ENCODE measurements at regions not wholly inside any gene's neighbourhood (a gene's known extent, or its start where the extent isn't known, plus 50 kb on each side); places are given as distances from the start of the nearest gene placed in this dataset.

DNA sequence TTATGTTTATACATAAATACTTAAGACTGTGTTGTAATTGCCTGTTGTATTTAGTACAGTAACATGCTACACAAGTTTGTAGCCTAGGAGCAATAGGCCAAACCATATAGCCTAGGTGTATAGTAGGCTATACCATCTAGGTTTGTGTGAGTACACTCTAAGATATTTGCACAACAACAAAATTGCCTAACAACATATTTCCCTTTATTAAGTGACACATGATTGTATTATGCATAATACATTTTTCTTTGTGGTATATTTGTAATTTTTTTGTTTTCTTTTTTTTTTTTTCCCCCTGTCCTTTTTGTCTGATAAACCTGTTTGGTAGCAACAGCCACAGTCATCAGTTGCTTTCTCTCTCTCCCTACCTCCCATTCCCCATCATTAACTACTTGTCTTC lies 945.6 kb downstream of the ZPLD1 start:
- DNase-seq: no peak

DNA sequence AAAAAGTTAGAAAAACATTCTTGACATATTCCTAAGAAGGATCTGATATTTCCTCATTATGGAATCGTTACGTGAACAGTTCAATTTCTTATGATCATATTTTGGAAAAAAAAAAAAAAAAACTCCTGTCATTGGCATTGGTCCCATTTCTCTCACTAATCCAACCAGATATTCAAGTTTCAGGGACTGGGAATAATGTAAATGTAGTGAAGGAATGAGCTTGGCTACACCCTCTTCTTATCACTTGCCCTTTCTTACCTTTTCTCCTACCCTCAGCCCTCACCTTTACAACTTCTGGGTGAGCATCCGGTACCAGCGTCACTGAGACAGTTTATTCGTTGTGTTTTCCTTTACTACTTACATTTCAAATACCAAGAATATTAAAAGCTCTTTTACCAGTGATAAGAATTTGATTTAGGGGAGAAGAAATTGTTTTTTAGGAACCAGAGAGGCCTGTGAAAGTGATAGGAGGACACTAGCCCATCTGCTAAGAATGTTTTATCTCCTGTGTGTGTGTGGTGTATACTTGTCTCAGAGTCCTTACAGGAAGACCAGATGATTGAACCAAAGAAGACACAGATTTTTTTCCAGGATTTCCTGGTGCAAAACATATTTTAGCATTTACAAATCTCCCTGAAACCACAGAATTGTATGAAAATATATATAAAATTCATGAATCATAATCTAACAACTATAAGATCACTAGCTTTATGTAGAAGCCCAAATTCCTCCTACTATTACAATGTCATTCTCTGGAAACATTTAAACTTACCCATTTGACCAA lies 946.7 kb downstream of the ZPLD1 start:
- DNase-seq: peak; percentile 86

DNA sequence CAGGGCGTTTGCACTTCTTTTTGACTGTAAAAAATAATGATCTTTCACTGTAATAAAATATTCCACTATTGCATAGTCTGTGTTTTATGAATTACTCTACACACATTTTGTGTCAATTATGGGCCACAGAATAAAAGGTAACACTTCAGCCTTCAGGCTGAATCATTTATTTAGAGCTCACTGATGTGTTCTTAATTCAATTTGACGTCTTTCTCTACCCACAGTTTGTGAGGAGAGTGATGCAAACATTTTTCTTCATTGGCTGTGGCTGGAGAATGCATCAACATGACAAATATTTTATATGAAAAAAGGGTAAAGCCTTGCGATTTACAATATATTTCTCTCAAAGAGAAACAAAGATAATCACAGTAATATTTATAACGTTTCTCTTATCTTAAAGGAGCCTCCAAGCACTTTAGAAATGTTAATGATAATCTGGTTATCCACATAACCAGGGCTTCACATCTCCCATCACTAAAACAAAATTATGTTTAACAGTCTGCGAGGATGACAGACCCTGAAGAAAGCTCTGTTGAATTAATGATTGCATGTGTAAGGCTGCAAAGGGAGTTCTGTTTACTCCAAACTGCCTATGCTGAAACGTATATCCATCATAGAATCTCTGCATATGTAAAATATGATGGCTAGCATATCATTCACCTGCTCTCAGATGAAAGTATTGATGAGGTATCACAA lies 951.3 kb downstream of the ZPLD1 start:
- no peak for DNase-seq

DNA sequence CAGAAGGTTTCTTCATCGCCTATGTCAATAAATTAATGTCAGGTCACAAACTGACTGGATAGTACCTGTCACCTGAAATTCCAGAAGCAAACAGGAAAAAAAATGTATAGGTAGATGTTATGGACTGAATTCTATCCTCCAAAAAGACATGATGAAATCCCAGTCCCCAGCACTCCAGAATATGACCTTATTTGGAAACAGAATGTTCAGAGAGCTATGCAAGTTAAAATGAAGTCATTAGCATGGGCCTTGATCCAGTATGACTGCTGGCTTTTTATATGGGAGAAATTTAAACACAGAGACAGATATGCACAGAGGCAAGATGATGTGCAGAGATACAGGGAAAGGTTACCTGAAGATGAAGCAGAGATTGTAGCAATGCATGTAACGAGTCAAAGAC lies 953.4 kb downstream of the ZPLD1 start:
- DNase-seq: peak; percentile 87

DNA sequence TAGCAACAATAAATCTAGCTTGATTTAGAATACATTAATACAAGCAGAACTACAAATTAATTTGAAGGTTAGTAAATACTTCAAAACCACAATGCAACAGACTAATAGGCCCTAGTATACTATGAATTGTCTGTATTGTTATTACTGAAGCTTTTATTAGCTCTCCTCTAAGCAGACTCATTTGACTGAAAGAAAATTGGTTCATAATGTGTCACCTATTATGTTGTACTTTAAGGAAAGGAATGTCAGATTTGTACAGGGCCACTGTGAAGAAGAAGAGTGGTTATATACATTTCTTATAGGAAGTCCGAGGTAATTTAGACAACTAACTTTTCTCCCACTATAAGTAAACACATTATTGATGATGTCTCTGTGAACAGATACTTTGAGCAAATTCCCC lies 954.5 kb downstream of the ZPLD1 start:
- no peak for DNase-seq

DNA sequence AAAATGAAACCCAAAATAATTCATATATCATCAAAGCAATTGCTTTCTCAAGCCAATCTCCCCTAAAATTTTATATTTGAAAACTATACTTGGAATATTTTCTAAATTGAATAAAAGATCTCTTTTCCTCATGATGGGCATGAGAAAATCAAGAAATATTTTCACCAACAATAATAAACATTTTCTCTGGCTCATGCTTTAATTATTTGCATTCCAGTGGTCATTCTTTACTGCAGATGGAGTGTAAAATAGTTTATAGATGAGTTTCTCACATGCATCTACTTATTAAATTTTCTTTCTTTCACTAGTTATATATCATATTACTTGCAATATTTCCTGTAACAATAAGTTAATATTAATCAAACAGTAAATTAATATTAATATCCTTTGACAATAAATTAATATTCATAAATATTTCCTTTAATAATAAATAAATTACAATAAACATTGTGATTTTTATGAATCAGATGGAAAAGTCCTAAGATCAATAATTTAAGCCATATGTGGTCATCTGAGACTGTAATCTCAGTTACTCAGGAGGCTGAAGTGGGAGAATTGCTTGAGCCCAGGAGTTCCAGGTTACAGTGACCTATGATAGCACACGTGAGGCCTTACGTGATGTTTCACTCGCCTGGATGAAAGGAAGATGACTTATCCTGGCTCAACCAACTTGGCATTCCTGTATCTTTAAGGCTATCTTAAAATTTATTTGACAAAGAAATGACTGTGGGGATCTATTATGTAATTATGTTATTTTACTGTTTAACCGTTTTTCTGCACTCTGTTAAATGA lies 958.8 kb downstream of the ZPLD1 start:
- DNase-seq: peak; percentile 80

DNA sequence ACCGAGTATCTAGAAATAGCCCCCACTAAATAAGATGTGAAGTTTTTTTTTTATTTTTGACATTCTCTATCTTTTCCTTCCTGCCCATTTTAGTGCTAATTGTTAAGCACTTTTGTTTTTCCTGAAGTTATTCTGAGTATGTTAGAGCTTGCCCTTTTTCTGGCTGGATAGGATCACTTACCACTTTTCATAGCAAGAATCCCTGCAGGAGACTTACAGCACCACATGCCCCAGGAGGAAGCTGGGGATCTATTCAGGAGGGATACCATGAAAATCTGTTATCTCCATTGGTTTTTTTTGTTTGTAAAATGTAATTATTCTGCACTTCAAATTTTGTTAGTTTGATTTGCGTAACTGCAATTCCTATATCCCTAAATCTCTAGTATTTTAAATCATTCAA lies 968.4 kb downstream of the ZPLD1 start:
- DNase-seq: no peak

DNA sequence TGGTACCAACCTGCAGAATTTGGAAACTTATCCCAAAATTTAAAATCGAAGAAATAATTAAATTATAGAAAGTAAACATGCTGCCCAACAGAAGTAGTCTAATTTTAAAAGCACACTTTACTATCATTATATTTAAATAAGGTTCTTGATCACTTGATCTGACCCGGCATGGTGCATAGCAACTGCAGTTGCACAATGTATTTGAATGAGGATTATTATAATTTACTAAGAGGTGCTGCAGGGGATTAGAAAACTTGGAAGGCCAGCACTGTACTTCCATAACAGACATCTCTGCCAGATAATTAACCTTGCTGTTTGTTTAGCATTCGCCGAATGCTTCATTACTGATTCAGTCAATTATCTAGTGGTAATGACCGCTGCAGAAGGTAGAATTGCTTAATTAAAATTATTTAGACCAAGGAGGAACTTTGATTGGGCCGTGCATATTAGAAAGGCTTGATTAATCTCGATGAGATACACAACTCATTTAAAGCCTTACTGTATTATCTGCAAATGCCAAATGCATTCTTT lies 971.6 kb downstream of the ZPLD1 start:
- DNase-seq: no peak

DNA sequence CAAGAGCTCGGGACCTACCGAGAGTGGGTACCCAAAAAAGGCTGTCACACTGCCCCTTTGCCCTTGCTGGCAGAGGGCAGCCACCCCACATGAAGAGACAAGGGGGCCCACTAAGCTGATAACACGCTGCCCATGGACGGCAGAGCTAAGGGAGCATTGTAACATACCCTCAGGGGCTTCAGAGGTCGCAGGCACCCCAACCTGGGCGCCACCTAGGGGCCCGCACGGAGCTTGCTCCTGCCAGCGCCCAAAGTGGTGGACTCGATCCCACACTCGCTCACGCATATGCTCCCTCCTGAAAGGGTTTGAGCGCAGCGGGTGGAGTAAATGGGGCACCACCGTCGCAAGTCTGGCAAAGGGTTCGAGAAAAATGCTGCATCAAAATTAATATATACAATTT lies 975.4 kb downstream of the ZPLD1 start:
- no peak for DNase-seq

DNA sequence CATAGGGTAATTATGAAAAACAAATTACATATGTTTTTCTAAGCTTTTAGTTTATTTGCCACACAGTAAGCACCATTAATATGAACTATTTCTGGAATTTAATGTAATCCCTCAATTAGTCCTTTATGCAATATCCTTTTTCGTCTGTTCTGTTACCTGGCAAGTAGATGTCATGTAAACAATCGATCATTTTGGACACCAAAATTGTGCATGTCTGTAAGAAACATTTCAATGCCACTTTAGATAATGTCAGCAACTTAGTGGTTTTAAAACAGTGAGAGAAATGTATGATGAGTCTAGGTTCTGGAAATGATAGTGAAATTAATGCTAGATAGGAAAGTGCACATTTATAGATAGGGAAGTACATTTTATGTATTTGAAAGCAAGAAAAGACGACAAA lies 986.6 kb downstream of the ZPLD1 start:
- no peak for DNase-seq

DNA sequence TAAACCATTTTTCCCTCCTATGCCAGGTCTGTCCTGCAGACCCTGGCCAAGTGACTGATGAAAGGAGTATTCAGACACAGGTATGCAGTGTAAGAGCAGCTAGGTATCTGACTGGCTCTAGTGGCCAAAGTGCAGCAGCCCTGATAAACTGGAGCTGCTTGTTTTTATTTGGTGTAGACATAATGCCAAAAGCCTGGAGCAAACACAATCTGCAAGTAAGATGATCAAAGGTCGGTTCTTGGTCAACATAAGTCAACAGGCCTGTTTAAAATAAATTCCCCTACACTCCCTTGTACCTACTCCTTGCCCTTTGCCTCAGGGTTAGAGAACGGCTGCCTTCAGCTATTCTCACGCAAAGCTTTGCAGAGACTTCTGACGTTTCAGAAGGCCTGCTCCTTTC lies 1003.1 kb downstream of the ZPLD1 start:
- DNase-seq: no peak

DNA sequence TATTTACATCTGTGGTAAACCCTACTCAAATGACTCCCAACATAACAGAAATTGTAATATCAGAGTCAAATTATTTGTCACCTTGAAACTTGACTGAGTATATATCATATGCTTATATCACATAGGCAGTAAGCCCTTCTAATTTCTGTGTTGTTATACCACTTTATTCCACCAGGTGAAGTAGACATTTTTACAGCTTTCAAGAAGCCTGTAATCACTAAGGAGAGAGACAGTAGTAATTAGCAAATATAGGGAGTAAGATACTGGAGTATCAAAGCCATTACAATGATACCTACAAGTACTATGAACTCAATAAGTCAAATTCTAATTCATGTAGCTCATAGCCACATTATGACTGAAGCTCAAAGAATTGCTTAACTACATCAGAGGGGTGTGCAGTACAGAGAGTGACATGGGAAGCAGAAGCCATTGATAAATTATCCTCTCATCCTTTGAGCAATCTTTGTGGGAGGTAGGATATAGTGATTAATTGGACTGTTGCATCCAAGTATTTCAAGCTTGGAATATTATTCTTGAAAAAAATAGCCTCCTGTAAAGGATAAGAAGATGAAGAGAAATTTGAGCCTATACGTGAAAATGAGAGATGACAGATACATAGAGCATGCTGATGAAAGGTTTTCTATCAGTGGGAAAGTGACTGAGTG lies 1005.9 kb downstream of the ZPLD1 start:
- DNase-seq: peak; percentile 7

DNA sequence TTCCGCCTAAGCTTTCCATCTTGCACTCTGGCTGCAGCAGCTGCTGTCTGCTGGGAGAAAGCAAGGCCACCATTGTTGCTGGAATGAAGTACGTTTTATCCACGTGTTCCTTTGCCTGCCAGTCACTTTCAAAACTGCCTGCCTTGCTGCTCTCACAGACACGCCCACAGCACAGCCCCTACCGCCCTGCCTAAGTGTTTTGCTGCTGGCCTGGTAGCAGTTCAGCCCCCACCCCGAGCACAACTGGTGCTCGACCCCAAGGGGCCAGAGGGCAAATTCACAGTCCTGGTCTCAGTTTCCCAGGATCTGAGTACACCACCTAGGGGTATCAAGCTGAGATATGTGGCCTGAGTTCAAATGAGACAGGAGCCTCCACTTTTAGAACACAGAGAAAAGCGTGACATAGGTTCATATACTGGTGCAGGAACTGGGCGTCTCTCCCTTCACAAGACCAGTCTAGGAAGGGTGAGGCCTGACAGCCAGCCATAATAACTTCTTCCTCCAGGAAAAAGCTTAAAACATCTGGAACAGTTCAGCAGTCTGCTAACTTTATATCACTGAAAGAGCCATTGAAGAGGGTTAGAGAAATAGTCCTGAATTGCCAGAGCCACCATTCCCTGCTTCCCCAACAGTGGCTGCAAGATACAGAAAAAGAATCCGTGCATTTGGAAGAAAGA lies 1012.3 kb downstream of the ZPLD1 start:
- DNase-seq: no peak

DNA sequence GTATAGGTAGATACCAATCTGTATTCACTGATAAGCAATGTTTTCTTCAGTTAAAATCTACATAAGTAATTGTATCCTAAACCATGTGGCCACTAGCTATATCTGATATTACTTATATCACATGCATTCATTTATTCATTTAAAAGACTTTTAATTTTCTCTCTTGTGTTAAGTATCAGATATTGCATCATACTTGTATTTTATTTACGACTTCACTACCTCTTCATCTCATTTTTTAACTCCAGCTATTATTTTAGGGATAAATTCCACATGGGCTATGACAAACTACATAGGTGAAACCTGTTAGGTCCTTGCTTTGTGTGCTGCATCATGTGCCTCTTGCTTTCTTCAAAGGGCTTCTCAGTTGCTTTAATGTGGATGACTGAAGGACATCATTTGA lies 1018.3 kb downstream of the ZPLD1 start:
- DNase-seq: no peak

DNA sequence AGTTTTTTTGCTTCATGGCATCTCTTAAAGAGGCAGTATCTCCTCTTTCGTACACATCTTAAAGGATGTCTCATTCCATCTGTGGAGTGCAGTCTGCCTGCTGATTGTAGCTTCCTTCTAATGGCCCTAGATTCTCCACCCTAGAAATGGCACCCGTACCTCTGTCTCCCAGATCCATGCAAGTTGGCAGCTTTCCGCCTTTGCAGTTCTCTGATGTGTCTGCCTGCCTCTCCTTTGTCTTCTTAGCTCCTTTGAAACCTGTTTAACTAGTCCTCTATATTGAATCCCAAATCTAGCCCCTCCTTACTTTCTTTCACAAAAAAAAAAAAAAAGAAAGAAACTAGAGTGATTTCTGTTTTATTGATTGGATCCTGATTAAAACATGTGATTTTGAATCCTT lies 1025.0 kb downstream of the ZPLD1 start:
- DNase-seq: no peak

DNA sequence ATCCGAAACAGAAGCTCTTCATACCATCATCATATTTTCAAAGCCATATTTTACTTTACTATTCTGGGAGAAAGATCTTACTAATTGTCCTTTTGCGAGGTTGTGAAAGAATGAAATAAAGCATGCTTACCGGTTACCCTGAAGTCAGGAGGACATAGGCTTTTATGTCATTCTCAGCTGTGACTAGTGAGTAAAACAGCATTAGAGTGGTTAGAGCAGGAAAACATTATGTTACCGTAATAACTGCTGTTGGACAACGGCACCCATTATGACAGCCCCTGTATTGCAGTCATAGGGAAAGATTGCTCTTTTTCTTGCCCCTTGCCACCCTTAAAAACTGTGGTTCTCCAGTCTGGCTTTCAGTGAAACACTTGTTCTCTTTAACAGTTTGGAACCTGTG lies 1035.7 kb downstream of the ZPLD1 start:
- no peak for DNase-seq

DNA sequence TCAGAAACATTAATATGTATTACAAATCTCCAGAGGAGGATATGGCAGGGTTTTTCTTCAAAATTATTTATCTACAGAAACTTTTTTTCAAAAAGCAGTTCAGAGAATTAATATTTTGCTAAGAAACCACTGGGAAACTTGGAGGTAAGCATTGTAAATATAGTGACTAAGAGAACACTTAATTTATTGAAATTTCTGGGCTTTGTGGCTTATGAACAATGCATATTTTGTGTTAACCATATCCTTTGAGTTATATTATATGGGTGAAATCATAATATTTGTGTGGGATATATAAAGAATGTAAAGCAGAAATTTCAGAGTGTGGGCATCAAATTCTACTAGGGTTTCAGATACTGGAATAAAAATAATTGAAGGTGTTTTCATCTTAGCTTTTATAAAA lies 1059.2 kb downstream of the ZPLD1 start:
- peak; percentile 65 for DNase-seq

DNA sequence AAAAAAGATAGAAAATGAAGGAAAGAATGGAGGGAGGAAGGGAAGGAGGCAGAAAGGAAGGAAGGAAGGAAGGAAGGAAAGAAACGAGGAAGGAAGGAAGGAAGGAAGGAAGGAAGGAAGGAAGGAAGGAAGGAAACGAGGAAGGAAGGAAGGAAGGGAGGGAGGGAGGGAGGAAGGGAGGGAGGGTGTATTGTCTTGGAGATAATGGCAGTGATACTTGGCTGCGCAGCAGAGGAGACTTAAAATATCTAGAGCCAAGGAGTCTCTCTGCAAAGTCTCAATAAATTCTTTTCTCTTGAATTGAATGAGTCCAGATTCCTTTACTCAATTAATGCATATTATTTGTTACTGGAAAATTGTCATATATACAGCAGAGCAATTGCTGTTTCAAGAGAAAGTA lies 1059.7 kb downstream of the ZPLD1 start:
- DNase-seq: no peak

DNA sequence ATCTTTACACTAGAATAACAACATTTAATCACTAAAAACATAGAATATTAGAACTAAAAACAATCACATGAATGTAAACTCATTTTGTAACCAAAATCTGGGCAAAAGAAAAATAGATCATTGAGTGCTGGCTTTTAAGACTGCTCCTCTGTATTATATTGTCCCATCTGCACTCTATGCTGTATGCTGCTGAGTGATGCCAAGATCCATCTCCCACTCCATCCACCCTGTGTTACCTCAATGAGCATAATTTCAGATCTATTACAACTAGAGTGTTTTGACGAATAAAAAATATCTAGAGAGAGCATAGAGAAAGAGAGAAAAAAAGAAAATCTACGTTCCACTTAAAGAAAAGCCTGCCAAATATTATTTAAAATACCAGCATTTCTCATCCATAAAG lies 1060.4 kb downstream of the ZPLD1 start:
- DNase-seq: no peak

DNA sequence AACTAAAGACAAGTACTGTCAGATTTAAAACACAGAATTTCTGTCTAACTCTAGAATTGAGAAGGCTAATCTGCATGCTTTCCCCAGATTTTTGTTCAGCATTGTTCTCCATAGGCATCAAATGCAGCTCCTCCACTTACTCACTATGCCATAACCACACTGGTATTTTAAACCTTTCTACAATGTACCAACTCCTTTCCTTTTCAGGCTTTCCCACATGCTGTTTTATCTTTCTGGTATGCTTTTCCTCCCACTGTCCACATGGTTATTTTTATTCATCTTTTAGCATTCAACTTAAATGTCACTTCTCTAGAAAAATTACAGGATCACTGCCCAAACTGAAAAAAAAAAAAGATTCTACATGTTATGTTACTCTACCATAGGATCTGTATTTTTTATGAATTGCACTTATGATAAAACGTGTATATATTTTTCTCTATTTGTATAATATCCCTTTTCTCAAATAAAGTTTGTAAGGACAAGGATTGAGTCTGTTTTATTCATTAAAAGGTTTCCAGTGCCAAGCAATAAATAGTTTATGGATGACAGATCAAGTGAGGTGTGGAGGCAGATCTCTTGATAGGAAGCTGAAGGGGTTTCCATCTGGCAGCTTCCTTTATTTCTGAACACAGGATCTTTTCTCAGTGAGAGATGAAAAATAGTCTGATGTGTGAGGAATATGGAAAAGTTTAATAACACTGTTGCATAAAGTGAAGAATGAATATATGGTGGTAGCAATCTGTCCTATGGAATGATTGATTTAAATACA lies 1064.5 kb downstream of the ZPLD1 start:
- DNase-seq: peak; percentile 90

DNA sequence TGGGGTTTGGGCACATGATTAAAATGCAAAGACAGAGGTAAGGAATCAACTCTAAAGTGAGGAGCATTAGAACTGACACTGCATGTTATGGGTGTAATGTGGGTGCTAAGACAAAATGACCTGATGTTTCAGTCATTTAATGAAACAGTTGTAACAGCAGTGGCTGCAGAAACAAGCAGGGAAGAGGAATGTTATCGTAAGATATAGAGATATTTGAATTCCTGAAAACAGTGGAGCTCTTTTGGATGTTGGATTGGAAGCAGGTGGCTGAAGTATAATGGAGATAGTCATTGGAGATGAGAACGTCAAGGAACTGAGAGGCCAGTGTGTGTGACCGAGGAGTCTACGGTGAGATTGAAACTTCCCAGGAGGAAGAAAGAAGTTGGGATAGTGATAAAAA lies 1065.2 kb downstream of the ZPLD1 start:
- DNase-seq: peak; percentile 18
